BE2C (cell line): ENCODE measurements at regions not wholly inside any gene's neighbourhood (a gene's known extent, or its start where the extent isn't known, plus 50 kb on each side); places are given as distances from the start of the nearest gene placed in this dataset.

ENCODE experiments used
- DNase-seq: peaks from one replicate; pipeline ENCODE4 v3.0.0-alpha.2; 2020
- H3K27me3 ChIP-seq: fragments of 250-450 bp; sonication (Bioruptor Pico); 2 replicates; pipeline ENCODE4 v1.5.1; 2020; ENCODE audit warnings: mild to moderate bottlenecking
- H3K36me3 ChIP-seq: fragments of 250-450 bp; sonication (Bioruptor Pico); 2 replicates; pipeline ENCODE4 v1.5.1; 2020; ENCODE audit warnings: mild to moderate bottlenecking
- H3K4me1 ChIP-seq: fragments of 250-450 bp; sonication (Bioruptor Pico); 2 replicates; pipeline ENCODE4 v1.5.1; 2020
- H3K4me3 ChIP-seq: 2 replicates; pipeline ENCODE4 v1.5.1; 2011; ENCODE audit warnings: low read depth, low read length
- H3K9me3 ChIP-seq: fragments of 250-450 bp; sonication (Bioruptor Pico); 2 replicates; pipeline ENCODE4 v1.5.1; 2020
- CTCF ChIP-seq: IDR thresholded peaks from 2 replicates; pipeline ENCODE4 v1.5.1; 2012; ENCODE audit warnings: mild to moderate bottlenecking, low read depth, low read length

- H3K4me1 ChIP-seq: no peaks in the 10 kb centered on the region
- no peaks in the 10 kb centered on the region for H3K27me3 ChIP-seq
- no peaks in the 10 kb centered on the region for H3K9me3 ChIP-seq
- no peaks in the 10 kb centered on the region for H3K36me3 ChIP-seq
- no peak for DNase-seq
- no peak overlapping the region for H3K4me3 ChIP-seq
- no peak for TF ChIP-seq CTCF
Measured at GRCh38 chr9:74115976-74116375, 381.2 kb upstream of the RORB start.

GRCh38 chr9:74117151-74117550 is 380.0 kb upstream of the RORB start:
- no peak for DNase-seq
- H3K4me1 ChIP-seq: no peaks in the 10 kb centered on the region
- H3K4me3 ChIP-seq: no peak overlapping the region
- no peak for TF ChIP-seq CTCF
- H3K9me3 ChIP-seq: no peaks in the 10 kb centered on the region
- no peaks in the 10 kb centered on the region for H3K27me3 ChIP-seq
- H3K36me3 ChIP-seq: no peaks in the 10 kb centered on the region

- no peak for DNase-seq
- H3K9me3 ChIP-seq: no peaks in the 10 kb centered on the region
- H3K4me3 ChIP-seq: no peak overlapping the region
- H3K4me1 ChIP-seq: no peaks in the 10 kb centered on the region
- no peaks in the 10 kb centered on the region for H3K36me3 ChIP-seq
- H3K27me3 ChIP-seq: no peaks in the 10 kb centered on the region
- TF ChIP-seq CTCF: no peak
Measured at GRCh38 chr9:74117731-74118130, 379.4 kb upstream of the RORB start.

GRCh38 chr9:74120061-74120460 is 377.1 kb upstream of the RORB start:
- Histone ChIP-seq H3K9me3 (no peaks in the 10 kb centered on the region), H3K4me1 (no peaks in the 10 kb centered on the region), H3K27me3 (no peaks in the 10 kb centered on the region), H3K36me3 (no peaks in the 10 kb centered on the region), H3K4me3 (no peak overlapping the region)
- DNase-seq: no peak
- no peak for TF ChIP-seq CTCF

- no peaks in the 10 kb centered on the region for H3K27me3 ChIP-seq
- no peak overlapping the region for H3K4me3 ChIP-seq
- H3K36me3 ChIP-seq: no peaks in the 10 kb centered on the region
- TF ChIP-seq CTCF: no peak
- no peaks in the 10 kb centered on the region for H3K4me1 ChIP-seq
- no peaks in the 10 kb centered on the region for H3K9me3 ChIP-seq
- DNase-seq: no peak
Measured at GRCh38 chr9:74120470-74120869, 376.7 kb upstream of the RORB start.

- Histone ChIP-seq H3K27me3 (no peaks in the 10 kb centered on the region), H3K36me3 (no peaks in the 10 kb centered on the region), H3K4me3 (no peak overlapping the region), H3K9me3 (no peaks in the 10 kb centered on the region), H3K4me1 (no peaks in the 10 kb centered on the region)
- TF ChIP-seq CTCF: no peak
- no peak for DNase-seq
Measured at GRCh38 chr9:74122216-74122615, 374.9 kb upstream of the RORB start.
